Activated T-helper 17 cell treated with anti-CD3 and anti-CD28 coated beads, Interleukin-2, amount 50 U/mL, for 72 hours (primary cell): ENCODE measurements at regions not wholly inside any gene's neighbourhood (a gene's known extent, or its start where the extent isn't known, plus 50 kb on each side); places are given as distances from the start of the nearest gene placed in this dataset.

ENCODE experiments used
- ATAC-seq: fragments of 150-1000 bp; cut with Tn5 transposase; replicated peaks from 2 replicates; pipeline ENCODE4 v1.10.0; 2021; ENCODE audit warnings: mild to moderate bottlenecking, moderate library complexity
- H3K27ac Mint-ChIP-seq: one replicate; pipeline ENCODE4 v1.8.0; 2022; ENCODE audit warnings: mixed read lengths
- H3K27me3 Mint-ChIP-seq: one replicate; pipeline ENCODE4 v1.8.0; 2022; ENCODE audit warnings: mixed read lengths
- H3K36me3 Mint-ChIP-seq: one replicate; pipeline ENCODE4 v1.8.0; 2022; ENCODE audit warnings: low read depth, mild to moderate bottlenecking, mixed read lengths
- H3K4me1 Mint-ChIP-seq: one replicate; pipeline ENCODE4 v1.8.0; 2022; ENCODE audit warnings: mixed read lengths
- H3K4me3 Mint-ChIP-seq: one replicate; pipeline ENCODE4 v1.8.0; 2022; ENCODE audit warnings: mild to moderate bottlenecking, mixed read lengths
- H3K9me3 Mint-ChIP-seq: one replicate; pipeline ENCODE4 v1.8.0; 2022; ENCODE audit warnings: mixed read lengths

DNA sequence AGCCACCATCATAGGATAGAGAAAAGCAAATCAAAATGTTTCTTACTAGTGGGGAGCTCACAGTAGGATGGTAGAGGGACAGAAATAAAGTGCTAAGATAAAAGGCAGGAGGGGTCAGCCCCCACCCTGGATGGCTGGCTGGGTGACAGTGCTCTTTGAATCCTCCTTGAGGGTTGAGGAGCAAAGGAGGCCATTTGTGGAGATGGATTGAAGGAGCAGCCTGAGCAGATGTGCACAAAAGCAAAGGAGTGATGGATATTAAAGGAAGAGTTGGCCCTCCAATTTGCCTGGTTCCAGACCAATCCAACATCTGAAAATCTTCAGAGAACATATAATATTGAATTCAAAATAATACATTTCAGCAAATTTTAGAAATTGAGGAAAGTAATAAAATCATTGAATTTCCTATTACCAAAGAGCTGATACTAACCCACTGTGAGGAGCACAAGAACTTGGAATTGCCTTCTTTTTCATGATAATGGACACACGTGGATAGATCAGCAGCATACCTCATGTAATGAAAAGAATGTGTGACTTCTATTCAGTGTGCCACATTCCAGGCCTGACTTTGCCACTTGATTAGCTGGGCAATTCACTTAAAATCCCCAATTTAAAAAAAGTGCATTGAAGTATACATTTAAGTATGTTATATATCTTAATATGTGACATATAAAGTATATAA is 287.0 kb downstream of the FAT3 start:
- no peak overlapping the region for H3K27ac Mint-ChIP-seq
- H3K9me3 Mint-ChIP-seq = peaks cover 2% of the 10 kb centered on the region
- no peaks in the 10 kb centered on the region for H3K36me3 Mint-ChIP-seq
- no peak for ATAC-seq
- no peak overlapping the region for H3K4me3 Mint-ChIP-seq
- H3K4me1 Mint-ChIP-seq = no peaks in the 10 kb centered on the region
- no peaks in the 10 kb centered on the region for H3K27me3 Mint-ChIP-seq

DNA sequence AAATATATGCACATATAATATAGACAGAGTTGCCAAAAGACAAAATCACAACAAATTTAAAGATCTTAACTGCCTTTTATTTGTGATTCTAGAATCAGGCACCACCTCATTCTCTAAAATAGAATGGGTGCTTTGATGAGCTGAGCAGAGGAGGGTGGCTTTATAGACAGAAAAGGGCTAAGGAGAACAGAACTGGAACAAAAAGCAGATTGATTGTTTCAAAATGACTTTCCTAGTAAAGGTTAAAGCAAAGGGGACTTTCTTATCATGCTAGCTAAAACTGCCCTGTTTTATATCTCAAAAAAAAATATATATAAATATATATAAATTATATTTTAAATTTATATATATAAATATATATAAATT is 287.6 kb downstream of the FAT3 start:
- peaks cover 5% of the 10 kb centered on the region for H3K9me3 Mint-ChIP-seq
- H3K36me3 Mint-ChIP-seq = no peaks in the 10 kb centered on the region
- ATAC-seq = no peak
- no peaks in the 10 kb centered on the region for H3K4me1 Mint-ChIP-seq
- H3K27ac Mint-ChIP-seq = no peak overlapping the region
- H3K27me3 Mint-ChIP-seq = no peaks in the 10 kb centered on the region
- no peak overlapping the region for H3K4me3 Mint-ChIP-seq

DNA sequence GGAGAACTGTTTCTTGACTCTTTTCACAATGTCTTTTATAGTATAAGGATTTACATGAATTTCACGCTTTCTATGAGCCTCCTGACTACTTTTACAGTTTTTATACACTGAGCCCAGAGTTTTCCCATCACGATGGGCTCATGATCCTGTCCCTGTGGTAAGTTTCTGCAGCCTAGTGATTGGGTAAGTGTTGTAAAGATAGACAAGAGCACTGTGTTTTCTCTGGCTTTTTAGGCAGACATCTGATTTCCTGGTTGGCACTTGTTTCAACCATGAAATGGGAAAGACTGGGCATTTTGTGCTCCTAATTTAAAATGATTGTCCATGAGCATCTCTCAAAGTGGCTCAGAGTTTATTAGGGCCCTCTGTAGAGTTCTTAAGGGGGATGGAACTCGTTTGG is 299.0 kb downstream of the FAT3 start:
- no peak overlapping the region for H3K4me3 Mint-ChIP-seq
- H3K4me1 Mint-ChIP-seq = no peaks in the 10 kb centered on the region
- no peaks in the 10 kb centered on the region for H3K36me3 Mint-ChIP-seq
- H3K9me3 Mint-ChIP-seq = no peaks in the 10 kb centered on the region
- H3K27me3 Mint-ChIP-seq = no peaks in the 10 kb centered on the region
- no peak overlapping the region for H3K27ac Mint-ChIP-seq
- ATAC-seq = no peak

DNA sequence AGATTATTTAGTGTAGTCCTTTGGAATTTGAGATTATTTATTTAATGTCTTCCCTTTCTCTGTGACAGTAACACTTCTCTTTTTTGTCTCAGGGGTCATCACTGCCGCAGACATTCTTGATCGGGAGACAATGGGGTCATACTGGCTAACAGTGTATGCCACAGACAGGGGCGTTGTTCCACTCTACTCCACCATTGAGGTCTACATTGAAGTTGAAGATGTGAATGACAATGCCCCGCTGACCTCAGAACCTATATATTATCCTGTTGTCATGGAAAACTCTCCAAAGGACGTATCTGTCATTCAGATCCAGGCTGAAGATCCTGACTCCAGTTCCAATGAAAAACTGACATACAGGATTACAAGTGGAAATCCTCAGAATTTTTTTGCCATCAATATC is 299.9 kb downstream of the FAT3 start:
- H3K27ac Mint-ChIP-seq = no peak overlapping the region
- H3K9me3 Mint-ChIP-seq = no peaks in the 10 kb centered on the region
- H3K27me3 Mint-ChIP-seq = no peaks in the 10 kb centered on the region
- H3K4me3 Mint-ChIP-seq = no peak overlapping the region
- ATAC-seq = no peak
- H3K36me3 Mint-ChIP-seq = no peaks in the 10 kb centered on the region
- H3K4me1 Mint-ChIP-seq = no peaks in the 10 kb centered on the region

DNA sequence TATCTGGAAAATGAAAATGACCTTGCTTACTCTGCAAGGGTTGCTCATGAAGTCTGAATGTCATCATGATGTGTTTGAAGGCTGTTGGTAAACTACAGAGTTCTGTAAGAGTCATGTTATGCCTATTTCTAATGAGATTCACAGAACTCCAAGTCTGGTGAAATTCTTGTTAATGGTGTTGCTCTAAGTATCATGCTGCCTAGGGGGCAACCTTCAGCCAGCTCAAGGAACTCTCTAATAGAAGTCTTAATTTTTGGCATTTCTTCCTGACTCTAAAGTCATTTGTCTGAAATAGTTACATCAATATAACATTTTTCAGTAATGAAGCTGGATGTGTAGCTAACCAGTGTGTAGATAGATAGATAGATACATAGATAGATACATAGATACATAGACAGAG is 302.8 kb downstream of the FAT3 start:
- no peak for ATAC-seq
- H3K36me3 Mint-ChIP-seq = no peaks in the 10 kb centered on the region
- H3K4me3 Mint-ChIP-seq = no peak overlapping the region
- no peaks in the 10 kb centered on the region for H3K9me3 Mint-ChIP-seq
- H3K4me1 Mint-ChIP-seq = no peaks in the 10 kb centered on the region
- no peak overlapping the region for H3K27ac Mint-ChIP-seq
- H3K27me3 Mint-ChIP-seq = no peaks in the 10 kb centered on the region

DNA sequence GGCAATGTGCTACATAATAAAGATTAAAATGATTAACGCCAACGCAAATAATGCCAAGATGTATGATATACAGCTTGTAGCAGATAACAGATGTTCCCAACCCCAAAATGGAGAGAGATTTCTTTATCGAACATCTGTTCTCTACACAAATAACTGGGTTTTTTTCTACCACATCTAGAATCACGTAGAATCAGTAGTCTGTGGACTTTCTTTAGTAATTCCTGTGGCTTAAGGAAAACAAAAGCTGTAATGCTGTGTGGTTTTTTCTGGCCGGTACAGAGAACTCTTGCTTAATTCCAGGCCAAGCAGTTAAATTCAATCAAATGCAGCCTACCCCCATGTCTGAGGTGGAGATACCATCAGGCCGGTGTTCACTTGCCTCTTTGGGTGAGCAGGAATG is 303.4 kb downstream of the FAT3 start:
- no peaks in the 10 kb centered on the region for H3K9me3 Mint-ChIP-seq

DNA sequence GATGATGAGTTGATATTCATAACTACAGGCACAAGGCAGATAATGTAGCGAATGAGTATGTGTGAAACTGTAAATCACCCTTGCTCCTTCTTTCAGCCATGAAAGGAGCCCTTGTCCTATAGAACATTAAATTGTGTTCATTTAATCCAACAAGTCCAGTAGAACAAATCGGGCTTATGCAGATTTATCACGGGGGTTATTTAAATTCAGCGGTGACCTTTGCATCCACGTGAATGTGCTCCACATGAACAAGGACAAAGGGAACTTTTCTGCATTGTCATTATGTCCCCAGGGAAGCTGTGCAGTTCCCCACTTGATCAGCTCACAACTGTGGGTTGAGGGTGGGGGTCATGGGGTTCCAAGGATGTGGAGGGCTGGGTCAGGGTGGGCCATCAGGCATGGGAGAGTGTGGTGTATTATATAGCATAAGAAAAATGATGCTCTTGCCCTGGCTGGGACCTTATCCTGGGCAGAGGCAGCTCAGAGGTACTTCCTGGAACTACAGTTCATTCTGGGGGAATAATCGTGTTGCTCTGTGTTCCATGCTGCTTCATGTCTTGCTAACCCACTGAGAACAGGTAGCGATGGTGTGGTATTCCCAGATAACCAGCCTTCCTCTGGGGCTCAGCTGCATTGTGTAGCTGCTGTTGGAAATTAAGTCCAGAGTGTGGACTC is 306.6 kb downstream of the FAT3 start:
- Mint-ChIP-seq H3K4me3 (no peak overlapping the region), H3K4me1 (no peaks in the 10 kb centered on the region), H3K9me3 (peaks cover 5% of the 10 kb centered on the region), H3K27ac (no peak overlapping the region), H3K36me3 (no peaks in the 10 kb centered on the region), H3K27me3 (peaks cover 2% of the 10 kb centered on the region)
- no peak for ATAC-seq

More for the DNA sequence above, 303.4 kb downstream of the FAT3 start:
- Mint-ChIP-seq H3K4me1 (no peaks in the 10 kb centered on the region), H3K36me3 (no peaks in the 10 kb centered on the region), H3K4me3 (no peak overlapping the region), H3K27me3 (no peaks in the 10 kb centered on the region), H3K27ac (no peak overlapping the region)
- no peak for ATAC-seq

DNA sequence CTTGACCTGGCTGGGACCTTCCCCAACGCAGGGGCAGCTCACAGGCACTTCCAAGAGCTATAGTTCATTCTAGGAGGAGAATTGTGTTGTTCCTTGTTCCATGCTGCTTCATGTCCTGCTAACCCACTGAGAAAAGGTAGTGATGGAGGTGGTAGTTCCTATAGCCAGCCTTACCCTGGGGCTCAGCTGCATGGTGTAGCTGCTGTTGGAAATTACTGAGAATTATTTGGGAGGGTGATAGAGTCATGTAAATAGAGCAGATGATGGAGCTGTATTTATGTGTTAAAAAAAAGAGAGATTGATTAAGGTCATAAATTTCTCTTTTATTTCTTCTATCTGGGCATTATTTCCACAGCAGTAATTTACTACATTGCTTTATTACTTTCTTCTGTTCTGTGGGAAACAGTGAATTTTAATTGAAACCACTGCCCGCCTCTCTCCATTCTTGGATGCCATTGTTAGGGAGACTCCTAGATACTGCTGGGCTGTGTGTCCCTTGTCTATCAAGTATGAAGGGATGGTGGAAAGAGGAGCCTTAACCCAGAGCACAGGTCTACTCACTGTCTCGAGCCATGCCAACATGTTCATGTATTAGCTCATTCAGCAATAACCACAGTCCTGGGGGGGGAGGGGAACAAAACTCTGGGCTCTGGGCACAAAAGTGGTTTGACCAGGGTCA is 309.2 kb downstream of the FAT3 start:
- no peak for ATAC-seq
- no peak overlapping the region for H3K4me3 Mint-ChIP-seq
- no peak overlapping the region for H3K27ac Mint-ChIP-seq
- no peaks in the 10 kb centered on the region for H3K36me3 Mint-ChIP-seq
- H3K9me3 Mint-ChIP-seq = peaks cover 5% of the 10 kb centered on the region
- no peaks in the 10 kb centered on the region for H3K4me1 Mint-ChIP-seq
- peaks cover 2% of the 10 kb centered on the region for H3K27me3 Mint-ChIP-seq

DNA sequence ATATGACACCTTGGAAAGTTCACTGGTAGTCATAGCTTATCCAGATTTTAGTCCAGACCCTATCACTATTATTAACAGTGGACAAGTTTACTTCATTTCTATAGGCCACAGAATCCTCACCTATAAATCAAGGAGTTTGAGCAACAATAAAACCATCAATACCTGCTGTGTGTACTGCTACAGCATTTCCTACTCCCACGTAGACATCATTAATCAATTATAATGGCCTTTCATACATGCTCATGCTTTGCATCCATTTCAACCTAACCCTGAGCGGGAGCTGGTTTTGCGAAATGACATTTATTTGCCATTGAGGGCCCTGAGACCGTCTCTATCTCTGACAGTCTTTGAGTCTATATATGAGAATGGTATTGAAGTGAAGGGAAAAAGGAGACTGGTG is 312.3 kb downstream of the FAT3 start:
- Mint-ChIP-seq H3K4me1 (no peaks in the 10 kb centered on the region), H3K4me3 (no peak overlapping the region), H3K27ac (no peak overlapping the region), H3K27me3 (peaks cover 2% of the 10 kb centered on the region), H3K9me3 (peaks cover 5% of the 10 kb centered on the region), H3K36me3 (no peaks in the 10 kb centered on the region)
- ATAC-seq = no peak

DNA sequence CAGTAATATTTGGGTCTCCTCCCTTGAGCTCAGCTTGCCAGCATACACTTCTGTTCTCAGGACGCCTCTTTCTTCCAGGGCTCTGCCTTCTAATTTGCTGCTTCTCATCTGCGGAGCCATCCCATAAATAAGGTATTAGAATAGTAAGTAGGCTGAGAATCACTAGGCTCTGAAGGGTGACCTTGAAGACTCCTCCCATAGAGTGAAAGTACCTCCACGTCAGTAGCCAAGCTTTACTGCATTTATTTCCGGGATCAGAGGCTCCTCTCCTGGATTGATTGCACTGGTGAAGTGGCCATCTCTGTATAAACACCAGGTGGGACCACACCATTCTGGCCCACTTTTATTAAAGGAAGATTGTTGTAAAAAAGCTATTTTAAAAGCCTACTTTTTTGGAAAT is 315.5 kb downstream of the FAT3 start:
- H3K36me3 Mint-ChIP-seq = no peaks in the 10 kb centered on the region
- ATAC-seq = no peak
- H3K4me1 Mint-ChIP-seq = no peaks in the 10 kb centered on the region
- H3K4me3 Mint-ChIP-seq = no peak overlapping the region
- H3K27ac Mint-ChIP-seq = no peak overlapping the region
- no peaks in the 10 kb centered on the region for H3K27me3 Mint-ChIP-seq
- H3K9me3 Mint-ChIP-seq = no peaks in the 10 kb centered on the region

DNA sequence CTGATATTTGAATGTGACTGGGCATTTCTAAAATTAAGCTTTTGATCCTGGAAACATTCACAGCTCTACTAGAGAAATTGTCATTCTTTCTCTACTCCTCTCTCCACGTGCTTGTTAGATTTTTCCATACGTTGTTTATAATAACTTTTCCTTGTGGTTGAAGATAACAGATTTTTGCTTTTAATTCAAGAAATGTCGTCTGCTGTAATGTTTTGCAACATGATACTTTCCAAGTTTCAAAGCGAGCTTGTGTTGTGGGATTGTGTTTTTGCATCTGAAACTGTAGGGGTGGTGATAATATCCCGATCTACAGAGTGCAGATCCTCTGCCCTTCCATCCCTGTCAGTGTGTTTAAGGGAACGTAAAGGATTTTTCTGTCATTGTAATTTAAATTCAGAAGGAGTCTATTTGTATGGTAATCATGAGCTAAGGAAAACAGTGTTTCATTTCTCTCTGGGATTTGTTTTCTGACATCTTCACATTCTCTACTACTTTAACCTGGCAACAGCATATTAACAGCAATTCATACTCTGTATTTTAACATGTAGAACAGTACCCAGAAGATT is 321.4 kb downstream of the FAT3 start:
- no peak for ATAC-seq
- Mint-ChIP-seq H3K4me1 (no peaks in the 10 kb centered on the region), H3K9me3 (no peaks in the 10 kb centered on the region), H3K36me3 (no peaks in the 10 kb centered on the region), H3K27ac (no peak overlapping the region), H3K27me3 (no peaks in the 10 kb centered on the region), H3K4me3 (no peak overlapping the region)

DNA sequence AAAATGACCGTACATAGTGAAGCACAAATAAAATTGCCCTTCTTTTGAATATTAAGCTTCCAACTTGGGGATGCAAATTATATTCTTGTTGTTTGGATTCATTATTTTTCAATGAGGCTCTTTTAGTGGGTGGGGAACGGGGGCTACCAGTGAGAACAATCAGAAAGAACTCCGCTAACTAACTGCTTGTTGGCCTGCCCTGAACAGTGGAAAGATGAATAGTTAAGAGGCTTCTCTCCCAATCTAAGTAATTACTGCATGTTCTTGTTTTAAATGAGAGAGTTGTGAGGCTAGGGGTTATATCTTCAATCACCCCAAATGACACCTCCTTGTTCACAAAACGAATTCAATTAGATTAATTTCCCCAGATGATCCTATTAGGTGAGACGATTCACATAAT is 322.0 kb downstream of the FAT3 start:
- no peak for ATAC-seq
- Mint-ChIP-seq H3K4me1 (no peaks in the 10 kb centered on the region), H3K36me3 (no peaks in the 10 kb centered on the region), H3K9me3 (no peaks in the 10 kb centered on the region), H3K4me3 (no peak overlapping the region), H3K27me3 (no peaks in the 10 kb centered on the region), H3K27ac (no peak overlapping the region)

DNA sequence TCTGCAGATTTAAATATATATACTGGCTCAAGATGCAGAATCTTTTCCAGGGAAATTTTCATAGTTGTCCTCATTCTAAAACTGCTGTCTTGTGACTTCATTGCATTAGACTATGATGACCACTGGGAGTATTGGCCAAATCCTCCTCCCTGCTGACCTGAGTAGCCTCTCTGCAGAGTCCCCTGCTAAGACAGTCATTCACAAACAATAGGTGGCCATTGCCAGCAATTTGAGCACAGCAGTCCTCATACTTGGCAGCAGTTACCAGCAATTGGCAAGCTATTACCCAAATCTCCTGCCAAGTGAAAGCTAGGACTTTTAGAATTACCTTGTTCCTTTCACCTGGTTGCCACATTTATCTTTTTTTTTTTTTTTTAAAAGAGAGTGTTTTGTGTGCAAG is 325.8 kb downstream of the FAT3 start:
- no peak for ATAC-seq
- H3K27me3 Mint-ChIP-seq = no peaks in the 10 kb centered on the region
- no peak overlapping the region for H3K27ac Mint-ChIP-seq
- no peaks in the 10 kb centered on the region for H3K4me1 Mint-ChIP-seq
- H3K36me3 Mint-ChIP-seq = no peaks in the 10 kb centered on the region
- H3K4me3 Mint-ChIP-seq = no peak overlapping the region
- no peaks in the 10 kb centered on the region for H3K9me3 Mint-ChIP-seq

DNA sequence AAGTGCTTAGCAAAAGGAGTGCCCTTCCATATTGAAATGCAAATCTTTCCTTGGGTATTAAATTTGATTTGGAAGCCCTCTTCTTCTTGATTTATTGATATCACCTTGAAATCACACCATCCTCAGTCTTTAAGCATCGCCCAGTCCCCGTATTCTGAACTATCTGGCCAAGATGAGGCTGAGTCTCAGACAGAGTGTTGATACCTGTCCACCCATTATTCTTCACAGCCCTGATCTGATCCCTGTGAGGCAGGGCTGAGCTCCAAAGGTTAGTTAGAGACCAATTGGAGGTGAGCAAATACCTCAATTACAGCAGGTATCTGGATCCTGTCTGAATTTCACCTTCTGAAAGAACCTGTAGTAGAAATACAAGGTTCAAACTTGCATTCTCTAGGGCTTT is 326.3 kb downstream of the FAT3 start:
- H3K4me1 Mint-ChIP-seq = no peaks in the 10 kb centered on the region
- no peaks in the 10 kb centered on the region for H3K9me3 Mint-ChIP-seq
- no peak overlapping the region for H3K4me3 Mint-ChIP-seq
- no peak for ATAC-seq
- no peaks in the 10 kb centered on the region for H3K27me3 Mint-ChIP-seq
- H3K27ac Mint-ChIP-seq = no peak overlapping the region
- H3K36me3 Mint-ChIP-seq = no peaks in the 10 kb centered on the region

DNA sequence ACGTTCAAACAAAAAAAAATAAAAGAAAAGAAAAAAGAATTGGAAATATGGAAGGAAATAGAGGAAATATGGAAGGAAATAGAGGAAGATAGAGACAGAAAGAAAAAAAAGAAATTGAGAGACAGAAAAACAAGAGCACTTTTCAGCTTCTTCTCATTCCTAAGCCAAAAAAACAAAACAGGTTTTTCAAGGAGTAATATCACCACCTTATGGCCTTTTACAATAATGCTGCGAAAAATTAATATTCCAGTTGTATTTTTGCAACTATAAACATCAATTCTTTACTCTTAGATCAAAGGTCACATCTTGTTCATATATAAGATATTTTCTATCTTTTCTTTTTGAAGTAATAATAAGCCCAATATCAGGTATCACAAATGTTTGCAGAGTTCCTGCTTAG is 328.3 kb downstream of the FAT3 start:
- Mint-ChIP-seq H3K9me3 (no peaks in the 10 kb centered on the region), H3K4me1 (no peaks in the 10 kb centered on the region), H3K36me3 (no peaks in the 10 kb centered on the region), H3K4me3 (no peak overlapping the region), H3K27me3 (no peaks in the 10 kb centered on the region), H3K27ac (no peak overlapping the region)
- no peak for ATAC-seq
